GM18498 (cell line): ENCODE measurements at regions not wholly inside any gene's neighbourhood (a gene's known extent, or its start where the extent isn't known, plus 50 kb on each side); places are given as distances from the start of the nearest gene placed in this dataset.

Source experiments
- ATAC-seq: cut with Tn5 transposase; IDR thresholded peaks from one replicate; pipeline ENCODE4 v1.9.1; 2021; ENCODE audit warnings: mild to moderate bottlenecking, moderate library complexity; ENCODE audit not compliant: unreplicated experiment

- ATAC-seq, result no peak
These were observed 1600.9 kb upstream of the IGFBP7 start for GRCh38 chr4:58711039-58711438.

DNA sequence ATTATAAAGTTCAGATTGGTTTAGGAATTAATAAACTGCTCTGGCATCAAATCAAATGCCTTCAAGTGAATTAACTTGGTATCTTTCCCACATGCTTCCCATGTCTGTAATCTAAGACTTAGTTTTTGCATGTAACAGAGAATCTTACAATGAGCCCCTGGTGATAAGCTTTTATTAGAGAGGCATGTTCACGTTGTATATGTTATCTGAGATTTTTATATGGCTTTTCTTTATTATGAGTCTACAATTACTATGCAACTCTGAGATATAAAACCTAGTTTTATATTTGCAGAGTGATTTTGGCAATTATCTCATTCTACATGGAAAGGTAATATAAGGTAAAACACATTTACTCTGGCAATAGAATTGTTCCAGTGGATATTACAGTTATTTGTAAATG lies 1578.4 kb upstream of the IGFBP7 start:
- ATAC-seq, result no peak

GRCh38 chr4:58679886-58680285 lies 1569.7 kb upstream of the IGFBP7 start:
- ATAC-seq, result no peak

- no peak for ATAC-seq
These were observed 1568.9 kb upstream of the IGFBP7 start for GRCh38 chr4:58679051-58679450.

DNA sequence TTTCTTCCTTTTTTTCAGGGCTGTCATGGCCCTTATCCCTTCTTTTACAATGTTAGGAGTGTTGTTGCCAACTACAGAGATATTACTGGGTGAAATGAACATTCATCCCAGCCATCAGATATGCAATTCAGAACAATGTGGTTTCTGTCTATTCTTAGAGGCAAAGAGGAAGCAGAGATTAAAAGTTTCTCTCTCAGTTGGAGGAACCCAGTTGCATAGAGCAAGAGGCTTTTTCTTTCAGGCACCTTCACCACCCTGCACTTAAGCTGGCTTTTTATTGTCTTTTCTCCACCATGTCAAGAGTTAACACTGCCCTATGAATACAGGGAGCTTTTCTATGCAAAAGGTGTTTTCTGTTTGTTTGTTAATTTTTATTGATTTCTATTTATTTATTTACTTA lies 1559.6 kb upstream of the IGFBP7 start:
- ATAC-seq, result no peak

GRCh38 chr4:58665649-58666048 lies 1555.5 kb upstream of the IGFBP7 start:
- ATAC-seq, result no peak

DNA sequence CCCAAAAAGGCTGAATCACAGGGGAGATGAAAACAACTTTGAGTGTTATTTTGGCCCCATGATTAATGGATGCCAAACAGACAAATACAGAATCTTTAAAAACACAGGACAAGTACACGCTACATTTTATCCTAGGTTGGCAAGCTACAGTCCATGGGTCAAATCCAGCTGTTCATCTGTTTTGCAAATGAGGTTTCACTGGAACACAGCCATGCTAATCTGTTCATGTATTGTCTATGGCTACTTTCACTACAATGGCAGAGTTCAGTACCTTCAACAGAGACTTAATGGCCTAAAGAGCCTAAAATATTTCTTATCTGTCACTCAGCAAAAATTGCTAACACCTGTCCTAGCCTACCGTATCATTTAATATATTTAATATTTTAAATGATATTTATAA lies 1548.5 kb upstream of the IGFBP7 start:
- no peak for ATAC-seq

- ATAC-seq, result no peak
These were observed 1543.1 kb upstream of the IGFBP7 start for GRCh38 chr4:58653251-58653650.

DNA sequence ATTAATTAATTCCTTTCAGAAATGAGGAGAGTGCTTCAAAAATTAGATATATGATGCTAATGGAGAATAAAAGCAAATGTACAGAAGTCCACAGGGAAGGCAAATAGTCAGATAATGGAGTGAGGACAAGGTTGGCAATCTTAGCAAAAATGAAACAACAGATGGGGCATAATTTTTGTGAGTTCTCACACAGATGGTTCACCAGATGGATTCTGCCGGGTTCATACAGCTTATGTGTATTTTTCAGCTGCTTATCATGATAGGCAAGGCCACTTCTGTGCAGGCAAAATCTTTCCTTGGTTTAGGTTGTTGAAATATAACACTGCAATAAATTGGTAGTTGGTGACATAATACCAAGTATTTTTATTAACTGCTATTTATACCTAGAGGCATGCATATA lies 1539.0 kb upstream of the IGFBP7 start:
- ATAC-seq, result no peak

DNA sequence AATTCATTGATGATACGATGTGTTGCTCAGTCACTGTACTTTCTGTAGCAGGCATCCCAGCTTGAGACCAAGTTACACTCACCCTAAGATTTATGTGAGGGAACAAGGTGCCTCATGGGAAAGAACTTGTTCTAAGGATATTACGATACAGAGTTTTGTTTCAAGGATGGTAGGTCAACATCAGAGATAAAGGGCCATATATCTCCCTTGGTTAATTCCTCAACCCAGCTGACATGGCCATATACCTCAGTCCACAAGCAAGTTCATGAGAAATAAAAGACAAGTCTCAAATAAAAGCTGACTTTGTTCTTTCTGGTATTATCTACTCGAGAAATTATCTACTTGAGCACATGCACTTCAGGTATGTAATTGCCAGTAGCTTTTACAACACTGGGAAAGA lies 1535.9 kb upstream of the IGFBP7 start:
- no peak for ATAC-seq

DNA sequence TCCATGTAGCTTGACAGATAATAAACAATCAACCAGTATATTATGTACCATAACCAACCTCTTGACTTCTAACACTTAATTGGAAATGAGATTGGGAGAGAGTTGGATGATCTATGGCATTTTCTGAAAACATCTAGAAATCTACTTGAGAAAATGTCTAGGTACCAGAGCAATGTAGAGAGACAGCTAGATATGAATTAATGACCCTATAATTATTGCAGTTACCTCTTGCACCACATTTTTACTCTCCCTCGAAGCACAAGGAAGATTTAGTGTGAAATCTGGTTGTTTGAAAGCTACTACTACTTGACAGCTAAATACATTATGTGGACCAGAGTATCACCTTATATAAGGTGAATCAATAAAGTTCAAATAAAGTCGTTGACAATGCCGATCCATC lies 1534.4 kb upstream of the IGFBP7 start:
- no peak for ATAC-seq

DNA sequence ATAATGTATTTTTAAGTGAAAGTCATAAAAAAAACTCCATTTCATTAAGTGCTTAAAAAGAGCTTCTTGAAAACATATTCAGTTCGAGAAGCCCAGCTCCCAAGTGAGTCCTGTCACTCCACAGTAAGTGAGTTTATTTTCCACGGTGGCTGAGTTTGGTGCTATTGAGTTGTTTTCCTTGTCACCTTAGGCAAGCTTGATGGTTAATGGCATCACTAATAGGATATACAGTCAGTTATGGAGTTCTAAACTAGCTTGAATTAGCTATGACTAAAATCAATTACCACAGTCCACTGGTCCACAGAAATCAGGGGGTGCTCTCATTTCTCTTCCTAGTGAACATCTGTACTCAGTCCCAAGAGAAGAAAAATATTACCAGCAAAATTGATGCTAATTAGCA lies 1526.2 kb upstream of the IGFBP7 start:
- ATAC-seq, result no peak

- no peak for ATAC-seq
These were observed 1507.0 kb upstream of the IGFBP7 start for GRCh38 chr4:58617226-58617625.

DNA sequence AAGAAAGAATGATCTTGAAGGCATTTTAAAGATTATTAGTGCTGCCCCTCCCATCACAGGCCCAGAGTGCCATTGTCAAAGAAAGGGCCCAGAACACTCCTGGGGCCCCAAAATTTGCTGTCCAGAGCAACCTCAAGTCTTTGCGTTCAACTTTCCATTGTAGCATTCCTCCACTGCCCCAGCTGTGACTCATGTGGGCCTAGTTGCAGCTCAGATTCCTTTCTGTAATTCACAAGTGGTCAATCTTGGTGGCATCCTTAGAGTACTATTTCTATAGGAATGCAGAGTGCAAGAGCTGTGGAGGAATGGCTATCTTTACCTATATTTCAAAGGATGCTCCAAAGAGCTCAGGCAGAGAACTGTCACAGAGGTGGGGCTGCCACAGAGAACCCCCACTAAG lies 1500.8 kb upstream of the IGFBP7 start:
- no peak for ATAC-seq

DNA sequence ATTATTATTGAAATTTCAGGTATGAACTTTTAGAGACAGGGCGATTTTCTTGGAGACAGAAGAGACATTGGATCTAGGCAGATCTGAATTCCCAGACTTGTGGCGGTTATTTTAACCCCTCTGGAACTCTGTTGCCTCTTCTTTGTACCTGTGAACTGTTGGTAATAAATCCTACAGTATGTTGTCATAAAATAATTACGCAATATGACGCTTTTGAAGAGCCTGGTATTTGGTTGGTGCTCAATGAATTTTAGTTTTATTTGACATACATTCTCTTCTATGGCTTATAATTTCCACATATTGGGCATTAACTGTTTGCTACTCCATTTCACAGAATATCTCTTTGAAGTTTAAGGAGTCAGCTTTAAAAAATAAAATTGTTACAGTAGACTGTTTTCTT lies 1496.1 kb upstream of the IGFBP7 start:
- no peak for ATAC-seq

DNA sequence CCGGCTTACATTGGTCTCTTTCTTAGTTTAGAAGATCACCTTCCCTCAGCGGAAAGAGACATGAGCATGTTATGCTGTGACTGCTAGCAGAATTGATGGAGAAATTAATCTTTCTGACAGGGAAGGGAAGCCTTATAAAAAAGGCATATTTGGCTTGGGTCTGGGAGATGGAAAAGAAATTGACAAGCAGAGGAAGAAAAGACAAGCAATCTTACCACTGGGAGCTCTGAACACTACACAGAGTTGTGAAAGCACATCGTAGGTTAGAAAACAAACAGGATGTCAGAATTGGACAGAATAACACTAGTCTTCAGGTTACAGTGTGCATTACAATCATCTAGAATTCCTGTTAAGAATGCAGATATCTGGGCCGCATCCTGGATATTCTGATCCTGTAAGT lies 1493.8 kb upstream of the IGFBP7 start:
- no peak for ATAC-seq

DNA sequence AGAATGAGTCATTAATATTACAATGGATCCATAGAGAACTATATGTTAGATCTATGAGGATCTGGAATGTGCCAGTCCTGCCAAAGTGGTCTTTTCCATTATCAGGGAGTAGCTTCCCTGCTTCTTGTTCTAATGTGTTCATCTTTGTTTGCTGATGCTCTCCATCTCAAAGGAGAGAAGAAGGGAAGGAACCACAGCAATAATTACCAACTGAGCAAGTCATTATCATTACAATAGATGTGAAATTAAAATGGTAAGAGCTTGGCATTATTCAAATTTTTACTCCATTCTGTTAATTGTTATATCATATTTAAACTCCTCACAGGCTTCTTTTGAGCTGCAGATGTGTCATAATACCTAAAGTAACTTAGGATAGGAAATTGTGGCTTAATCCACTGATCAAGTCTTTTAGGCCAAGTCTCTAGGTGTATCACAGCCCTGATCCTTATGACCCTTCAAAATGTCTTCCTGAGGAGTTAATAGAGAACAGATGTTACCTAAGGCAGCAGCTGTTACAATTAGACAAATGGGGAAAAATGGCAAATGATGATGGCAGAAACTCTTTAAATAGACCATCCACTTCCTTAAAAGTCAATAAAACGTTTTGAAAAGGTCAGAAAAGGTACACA lies 1492.7 kb upstream of the IGFBP7 start:
- ATAC-seq, result no peak

DNA sequence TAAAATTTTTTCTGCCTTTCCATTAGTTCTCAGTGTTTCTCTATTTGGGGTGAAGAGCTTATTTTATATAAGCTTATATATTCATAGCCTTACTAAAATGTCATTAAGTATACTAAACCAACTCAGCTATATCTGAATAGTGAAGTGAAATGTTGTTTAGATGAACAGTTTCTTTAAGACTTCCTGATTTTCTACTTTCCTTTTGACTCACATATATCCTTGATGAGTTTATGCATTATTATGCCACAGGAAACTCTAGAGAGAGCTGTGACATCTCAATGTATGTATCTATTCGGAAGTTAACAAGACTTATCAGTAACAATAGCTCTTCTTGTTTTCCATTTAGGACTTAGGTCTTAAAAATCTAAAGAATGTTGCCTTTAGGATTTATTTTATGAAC lies 1491.8 kb upstream of the IGFBP7 start:
- ATAC-seq, result no peak

- ATAC-seq, result no peak
These were observed 1490.1 kb upstream of the IGFBP7 start for GRCh38 chr4:58600290-58600689.

DNA sequence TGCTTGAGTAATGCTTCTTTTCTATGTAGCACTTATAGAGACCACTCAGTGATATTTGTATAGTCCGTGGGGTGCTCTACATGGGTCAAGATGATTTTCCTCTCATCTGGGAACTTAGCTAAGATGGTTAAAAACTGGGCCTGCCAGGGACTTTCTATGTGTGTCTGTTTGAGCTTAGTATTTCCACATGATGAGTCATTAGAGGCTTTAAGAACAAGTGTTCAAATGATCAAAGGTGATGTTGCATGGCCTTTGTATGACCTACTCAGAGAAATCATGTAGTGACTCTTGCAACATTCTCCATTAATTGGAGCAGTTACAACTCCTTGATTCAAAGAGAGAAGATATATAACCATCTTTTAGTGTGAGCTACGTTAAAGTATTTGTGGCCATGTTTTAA lies 1480.5 kb upstream of the IGFBP7 start:
- ATAC-seq, result no peak

GRCh38 chr4:58587856-58588255 lies 1477.7 kb upstream of the IGFBP7 start:
- no peak for ATAC-seq

GRCh38 chr4:58566260-58566659 lies 1456.1 kb upstream of the IGFBP7 start:
- no peak for ATAC-seq

DNA sequence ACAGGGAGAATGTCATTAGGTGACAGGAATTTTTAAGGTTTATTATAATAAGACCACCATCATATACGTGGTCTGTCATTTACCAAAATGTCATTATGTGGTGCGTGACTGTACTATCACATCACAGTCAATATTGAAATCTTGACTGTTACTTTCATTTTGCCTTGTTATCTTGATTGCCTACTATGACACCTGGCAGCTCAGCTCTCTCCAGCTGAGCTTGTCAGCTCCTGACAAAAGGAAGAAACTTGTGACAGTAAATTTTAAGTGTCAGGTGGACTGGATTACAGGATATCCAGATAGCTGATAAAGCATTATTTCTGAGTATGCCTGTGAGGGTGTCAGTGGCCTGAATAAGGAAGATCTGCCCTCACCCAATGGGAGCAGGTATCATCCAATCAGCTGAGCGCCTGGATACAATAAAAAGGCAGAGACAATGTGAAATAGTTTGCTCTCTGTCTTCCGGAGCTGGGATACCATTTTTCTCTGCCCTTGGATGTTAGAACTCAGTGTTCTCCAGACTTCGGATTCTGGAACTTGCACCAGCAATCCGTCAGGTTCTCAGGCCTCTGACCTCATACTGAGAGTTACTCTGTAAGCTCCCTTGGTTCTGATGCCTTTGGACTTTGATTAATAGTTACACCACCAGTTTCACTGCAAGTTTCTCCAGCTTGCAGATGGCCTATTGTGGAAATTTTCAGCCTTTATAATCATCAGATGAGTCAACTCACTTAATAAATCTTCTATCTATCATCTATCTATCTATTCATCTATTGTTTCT lies 1454.7 kb upstream of the IGFBP7 start:
- no peak for ATAC-seq
